Aorta (tissue), 5 donors: ENCODE measurements at regions not wholly inside any gene's neighbourhood (a gene's known extent, or its start where the extent isn't known, plus 50 kb on each side); places are given as distances from the start of the nearest gene placed in this dataset.

Source experiments
- ATAC-seq: fragments of 200-7000 bp; cut with Tn5 transposase; one replicate; pipeline ENCODE4 v1.9.1; 2022; ENCODE audit warnings: moderate library complexity; ENCODE audit not compliant: low FRiP score
- DNase-seq, 2 donors: peaks; one replicate each; pipeline ENCODE4 v3.0.0-alpha.2; 2020
- H3K27ac ChIP-seq, 2 donors: one replicate each; pipeline ENCODE4 v1.5.1; 2013; ENCODE audit warnings: low read length in 2 of 2, mild to moderate bottlenecking in 2 of 2, moderate library complexity in 2 of 2, control low read depth in 1 of 2, inconsistent platforms in 1 of 2, low read depth in 1 of 2
- H3K27me3 ChIP-seq, 2 donors: one replicate each; pipeline ENCODE4 v1.6.1; 2013; ENCODE audit warnings: control low read depth in 1 of 2, low read length in 1 of 2, mild to moderate bottlenecking in 1 of 2, moderate library complexity in 1 of 2; ENCODE audit not compliant: insufficient read depth in 2 of 2, control insufficient read depth in 1 of 2
- H3K36me3 ChIP-seq, 2 donors: one replicate each; pipeline ENCODE4 v1.6.1; 2013; ENCODE audit warnings: control low read depth in 1 of 2, low read length in 1 of 2, mild to moderate bottlenecking in 1 of 2; ENCODE audit not compliant: insufficient read depth in 2 of 2, control insufficient read depth in 1 of 2
- H3K4me1 ChIP-seq, 2 donors: one replicate each; pipeline ENCODE4 v1.6.1; 2013; ENCODE audit warnings: low read length in 2 of 2, control low read depth in 1 of 2, mild to moderate bottlenecking in 1 of 2, moderate library complexity in 1 of 2; ENCODE audit not compliant: insufficient read depth in 2 of 2, control insufficient read depth in 1 of 2
- H3K4me3 ChIP-seq, 2 donors: one replicate each; pipeline ENCODE4 v1.5.1; 2013; ENCODE audit warnings: low read length in 2 of 2, control low read depth in 1 of 2, mild to moderate bottlenecking in 1 of 2
- H3K9me3 ChIP-seq: one replicate; pipeline ENCODE4 v1.6.1; 2013; ENCODE audit warnings: mild to moderate bottlenecking, low read length; ENCODE audit not compliant: control insufficient read depth
- WGBS, 2 donors: extraction: QIAGEN DNeasy Blood & Tissue Kit; methylation state at CpG; one replicate each; pipeline ENCODE4 v1.1.7; 2013; 5-methylcytosine and 5-hydroxymethylcytosine counted together
- intact Hi-C, 2 donors: fragments of 100-400 bp; cut with DNase I; formaldehyde crosslinking; loops; one replicate each; pipeline versions ENCODE4 v1.14.2 to v1.15.0; 2022
- donor health status: healthy with polysubstance abuse.
- donor health status: Bipolar disorder and iron deficiency.
- donor health status: DM: no; HTN: no; CAD: no.
- donor health status: DM: no; HTN: no; CAD: no.
- donor health status: DM: yes; HTN: yes; CAD: no.

- 67 to 86% methylated on average over 10 of the region's 10 CpGs for WGBS, 2 donors
- ATAC-seq = no peak
- Histone ChIP-seq H3K9me3 (no peaks in the 10 kb centered on the region), H3K27me3 (no peaks in the 10 kb centered on the region), H3K4me3 (no peak overlapping the region), H3K27ac (no peak overlapping the region), H3K36me3 (no peaks in the 10 kb centered on the region), H3K4me1 (no peaks in the 10 kb centered on the region)
- DNase-seq = no peak
- intact Hi-C loops = no loop called here
Observed at GRCh38 chrX:124230655-124231450, 101.6 kb upstream of the TEX13D start.

GRCh38 chrX:124231451-124231759 is 101.1 kb upstream of the TEX13D start:
- no peaks in the 10 kb centered on the region for H3K9me3 ChIP-seq
- DNase-seq = no peak
- no peak overlapping the region for H3K27ac ChIP-seq
- WGBS, 2 donors = 52 to 91% methylated on average over 1 of the region's 1 CpG
- no peaks in the 10 kb centered on the region for H3K4me1 ChIP-seq
- intact Hi-C loops = no loop called here
- no peak for ATAC-seq
- no peaks in the 10 kb centered on the region for H3K27me3 ChIP-seq
- H3K36me3 ChIP-seq = no peaks in the 10 kb centered on the region
- H3K4me3 ChIP-seq = no peak overlapping the region

- no peaks in the 10 kb centered on the region for H3K4me1 ChIP-seq
- 49 to 51% methylated on average over 3 of the region's 3 CpGs for WGBS, 2 donors
- no peaks in the 10 kb centered on the region for H3K27me3 ChIP-seq
- no peak overlapping the region for H3K4me3 ChIP-seq
- no peaks in the 10 kb centered on the region for H3K9me3 ChIP-seq
- no peak overlapping the region for H3K27ac ChIP-seq
- no peak for DNase-seq
- no peak for ATAC-seq
- intact Hi-C loops = no loop called here
- H3K36me3 ChIP-seq = no peaks in the 10 kb centered on the region
Observed at GRCh38 chrX:124232523-124233201, 99.8 kb upstream of the TEX13D start.

GRCh38 chrX:124234348-124234747 is 98.1 kb upstream of the TEX13D start:
- Histone ChIP-seq H3K4me1 (no peaks in the 10 kb centered on the region), H3K36me3 (no peaks in the 10 kb centered on the region), H3K9me3 (no peaks in the 10 kb centered on the region), H3K27ac (no peak overlapping the region), H3K27me3 (no peaks in the 10 kb centered on the region), H3K4me3 (no peak overlapping the region)
- intact Hi-C loops = no loop called here
- 81 to 87% methylated on average over 8 of the region's 8 CpGs for WGBS, 2 donors
- ATAC-seq = no peak
- no peak for DNase-seq

- Histone ChIP-seq H3K27me3 (no peaks in the 10 kb centered on the region), H3K27ac (no peak overlapping the region), H3K4me1 (no peaks in the 10 kb centered on the region), H3K36me3 (no peaks in the 10 kb centered on the region), H3K9me3 (no peaks in the 10 kb centered on the region), H3K4me3 (no peak overlapping the region)
- intact Hi-C loops = no loop called here
- 34 to 67% methylated on average over 1 of the region's 1 CpG for WGBS, 2 donors
- DNase-seq = no peak
- ATAC-seq = no peak
Observed at GRCh38 chrX:124238268-124238667, 94.2 kb upstream of the TEX13D start.

- DNase-seq = no peak
- intact Hi-C loops = no loop called here
- H3K4me1 ChIP-seq = no peaks in the 10 kb centered on the region
- no peak for ATAC-seq
- H3K36me3 ChIP-seq = no peaks in the 10 kb centered on the region
- 73 to 94% methylated on average over 2 of the region's 2 CpGs for WGBS, 2 donors
- H3K27ac ChIP-seq = no peak overlapping the region
- H3K4me3 ChIP-seq = no peak overlapping the region
- H3K27me3 ChIP-seq = no peaks in the 10 kb centered on the region
- H3K9me3 ChIP-seq = no peaks in the 10 kb centered on the region
Observed at GRCh38 chrX:124239324-124239723, 93.1 kb upstream of the TEX13D start.

- Histone ChIP-seq H3K4me1 (no peaks in the 10 kb centered on the region), H3K9me3 (no peaks in the 10 kb centered on the region), H3K27ac (no peak overlapping the region), H3K27me3 (no peaks in the 10 kb centered on the region), H3K4me3 (no peak overlapping the region), H3K36me3 (no peaks in the 10 kb centered on the region)
- ATAC-seq (no peak), DNase-seq (no peak)
- 68 to 95% methylated on average over 6 of the region's 6 CpGs for WGBS, 2 donors
- intact Hi-C loops = no loop called here
Observed at GRCh38 chrX:124239911-124240310, 92.5 kb upstream of the TEX13D start.

- no peak for DNase-seq
- no peak overlapping the region for H3K27ac ChIP-seq
- ATAC-seq = no peak
- H3K4me1 ChIP-seq = no peaks in the 10 kb centered on the region
- H3K4me3 ChIP-seq = no peak overlapping the region
- H3K36me3 ChIP-seq = no peaks in the 10 kb centered on the region
- intact Hi-C loops = no loop called here
- H3K27me3 ChIP-seq = no peaks in the 10 kb centered on the region
- no peaks in the 10 kb centered on the region for H3K9me3 ChIP-seq
Observed at GRCh38 chrX:124240422-124240821, 92.0 kb upstream of the TEX13D start.

- DNase-seq = no peak
- H3K27me3 ChIP-seq = no peaks in the 10 kb centered on the region
- no peak for ATAC-seq
- intact Hi-C loops = no loop called here
- no peaks in the 10 kb centered on the region for H3K4me1 ChIP-seq
- H3K9me3 ChIP-seq = no peaks in the 10 kb centered on the region
- WGBS, 2 donors = 22 to 34% methylated on average over 5 of the region's 5 CpGs
- no peak overlapping the region for H3K27ac ChIP-seq
- H3K4me3 ChIP-seq = no peak overlapping the region
- no peaks in the 10 kb centered on the region for H3K36me3 ChIP-seq
Observed at GRCh38 chrX:124242131-124242530, 90.3 kb upstream of the TEX13D start.
